GM18870 (cell line): ENCODE measurements at regions not wholly inside any gene's neighbourhood (a gene's known extent, or its start where the extent isn't known, plus 50 kb on each side); places are given as distances from the start of the nearest gene placed in this dataset.
"Not testable (repeated sequence)": the region's sequence is repeated elsewhere in the genome, so short reads cannot be mapped to it uniquely, and the experiment has no call there.

Experiments
- ATAC-seq: cut with Tn5 transposase; IDR thresholded peaks from one replicate; pipeline ENCODE4 v1.9.1; 2021; ENCODE audit warnings: moderate library complexity; ENCODE audit not compliant: unreplicated experiment

- ATAC-seq = no peak
These were observed 86.1 kb upstream of the CTAGE1 start for GRCh38 chr18:22503803-22504202.

- no peak for ATAC-seq
These were observed 86.7 kb upstream of the CTAGE1 start for GRCh38 chr18:22504251-22505030.

GRCh38 chr18:22505141-22505591 lies 87.5 kb upstream of the CTAGE1 start:
- no peak for ATAC-seq

- no peak for ATAC-seq
These were observed 89.3 kb upstream of the CTAGE1 start for GRCh38 chr18:22507055-22507454.

- ATAC-seq = no peak
These were observed 91.7 kb upstream of the CTAGE1 start for GRCh38 chr18:22509423-22509822.

GRCh38 chr18:22510697-22511096 lies 93.0 kb upstream of the CTAGE1 start:
- no peak for ATAC-seq

- ATAC-seq = no peak
These were observed 96.2 kb upstream of the CTAGE1 start for GRCh38 chr18:22513721-22514481.

GRCh38 chr18:22514655-22515054 lies 96.9 kb upstream of the CTAGE1 start:
- no peak for ATAC-seq

GRCh38 chr18:22515250-22515649 lies 97.5 kb upstream of the CTAGE1 start:
- ATAC-seq = no peak

GRCh38 chr18:22517356-22517755 lies 99.6 kb upstream of the CTAGE1 start:
- no peak for ATAC-seq

- no peak for ATAC-seq
These were observed 103.5 kb upstream of the CTAGE1 start for GRCh38 chr18:22521026-22521707.

- no peak for ATAC-seq
These were observed 105.8 kb upstream of the CTAGE1 start for GRCh38 chr18:22523481-22523880.

- no peak for ATAC-seq
These were observed 107.1 kb upstream of the CTAGE1 start for GRCh38 chr18:22524783-22525182.

GRCh38 chr18:22525313-22525712 lies 107.6 kb upstream of the CTAGE1 start:
- ATAC-seq = no peak

GRCh38 chr18:22525883-22526282 lies 108.2 kb upstream of the CTAGE1 start:
- ATAC-seq = no peak

- ATAC-seq = no peak
These were observed 110.6 kb upstream of the CTAGE1 start for GRCh38 chr18:22528291-22528690.

GRCh38 chr18:22534706-22535105 lies 117.0 kb upstream of the CTAGE1 start:
- ATAC-seq = not testable (repeated sequence)

GRCh38 chr18:22536558-22536957 lies 118.8 kb upstream of the CTAGE1 start:
- no peak for ATAC-seq

- no peak for ATAC-seq
These were observed 120.7 kb upstream of the CTAGE1 start for GRCh38 chr18:22538426-22538825.

GRCh38 chr18:22539051-22539765 lies 121.5 kb upstream of the CTAGE1 start:
- no peak for ATAC-seq

GRCh38 chr18:22541232-22541631 lies 123.5 kb upstream of the CTAGE1 start:
- ATAC-seq = no peak
